Stimulated activated CD4-positive, alpha-beta T cell treated with anti-CD3 and anti-CD28 coated beads, Interleukin-1b, Interleukin-23, amount 100 ng/mL, for 4 hours (primary cell): ENCODE measurements at regions not wholly inside any gene's neighbourhood (a gene's known extent, or its start where the extent isn't known, plus 50 kb on each side); places are given as distances from the start of the nearest gene placed in this dataset.
"Not testable (repeated sequence)": the region's sequence is repeated elsewhere in the genome, so short reads cannot be mapped to it uniquely, and the experiment has no call there.

ENCODE experiments used
- DNase-seq, 2 donors: peaks; one replicate each; pipeline ENCODE4 v3.0.0-alpha.2; 2020; ENCODE audit warnings: low read depth in 2 of 2

GRCh38 chr10:64023926-64024470 is 502.8 kb downstream of the REEP3 start:
- no peak for DNase-seq

GRCh38 chr10:64033711-64034110 is 512.5 kb downstream of the REEP3 start:
- no peak for DNase-seq

- DNase-seq, result no peak
These were observed 515.2 kb downstream of the REEP3 start for GRCh38 chr10:64036321-64036930.

- no peak for DNase-seq
These were observed 516.0 kb downstream of the REEP3 start for GRCh38 chr10:64037071-64037661.

GRCh38 chr10:64038107-64038506 is 516.9 kb downstream of the REEP3 start:
- DNase-seq, result no peak

GRCh38 chr10:64039198-64039597 is 518.0 kb downstream of the REEP3 start:
- no peak for DNase-seq

- DNase-seq, result no peak
These were observed 519.6 kb downstream of the REEP3 start for GRCh38 chr10:64040781-64041180.

- DNase-seq, result peak; percentile 58 to 68
These were observed 520.2 kb downstream of the REEP3 start for GRCh38 chr10:64041185-64041988.

GRCh38 chr10:64041989-64042490 is 520.8 kb downstream of the REEP3 start:
- no peak for DNase-seq

GRCh38 chr10:64044098-64044497 is 522.9 kb downstream of the REEP3 start:
- no peak for DNase-seq

- DNase-seq, result not testable (repeated sequence)
These were observed 523.9 kb downstream of the REEP3 start for GRCh38 chr10:64044957-64045632.

- no peak for DNase-seq
These were observed 533.2 kb downstream of the REEP3 start for GRCh38 chr10:64054392-64054791.

GRCh38 chr10:64059884-64060283 is 538.7 kb downstream of the REEP3 start:
- DNase-seq, result no peak

- DNase-seq, result no peak
These were observed 539.2 kb downstream of the REEP3 start for GRCh38 chr10:64060389-64060788.

GRCh38 chr10:64062793-64063192 is 541.6 kb downstream of the REEP3 start:
- no peak for DNase-seq

GRCh38 chr10:64067009-64067606 is 545.9 kb downstream of the REEP3 start:
- no peak for DNase-seq

- no peak for DNase-seq
These were observed 546.7 kb downstream of the REEP3 start for GRCh38 chr10:64067859-64068258.

GRCh38 chr10:64070241-64070640 is 549.0 kb downstream of the REEP3 start:
- no peak for DNase-seq

GRCh38 chr10:64071218-64071617 is 550.0 kb downstream of the REEP3 start:
- no peak for DNase-seq

- DNase-seq, result no peak
These were observed 554.4 kb downstream of the REEP3 start for GRCh38 chr10:64075604-64076003.

- DNase-seq, result no peak
These were observed 555.2 kb downstream of the REEP3 start for GRCh38 chr10:64076322-64076940.
